ENCODE measurements at regions not wholly inside any gene's neighbourhood (a gene's known extent, or its start where the extent isn't known, plus 50 kb on each side); places are given as distances from the start of the nearest gene placed in this dataset.
A peak's percentile ranks its signal among the peaks of the same experiment; 100 is the strongest.

- no peak overlapping the region for H3K27ac ChIP-seq
- H3K4me2 ChIP-seq = peak overlapping the region in 2 of 11 experiments; percentile 15 to 18; a peak in 2 of 22 replicates
- H3K9ac ChIP-seq = no peak overlapping the region
- H3K36me3 ChIP-seq = no peaks in the 10 kb centered on the region
- peaks cover 0 to 11% (median 0%) of the 10 kb centered on the region in 10 experiments; a peak in 1 of 20 replicates for H3K4me1 ChIP-seq
- H3K27me3 ChIP-seq = no peaks in the 10 kb centered on the region
- peaks cover 14 to 23% (median 18%) of the 10 kb centered on the region in 11 experiments for H3K9me3 ChIP-seq (replicated peaks in 1 of 11)
- TF ChIP-seq Cebpa-rat (IDR thresholded peaks at IDR 0.05) = no peak
- H4K20me1 ChIP-seq = no peaks in the 10 kb centered on the region
- H3K4me3 ChIP-seq = no peak overlapping the region
These were observed 77.8 kb upstream of the MAX start for GRCh38 chr14:65179918-65180724.

GRCh38 chr14:65180725-65181025 lies 78.4 kb upstream of the MAX start:
- Histone ChIP-seq H3K9ac (no peak overlapping the region), H3K4me1 (peaks cover 0 to 11% (median 0%) of the 10 kb centered on the region in 10 experiments; a peak in 1 of 20 replicates), H3K4me2 (peak overlapping the region in 2 of 11 experiments; percentile 15 to 18; a peak in 2 of 22 replicates), H3K4me3 (no peak overlapping the region), H4K20me1 (no peaks in the 10 kb centered on the region), H3K9me3 (replicated peaks in 1 of 11) (peaks cover 14 to 23% (median 18%) of the 10 kb centered on the region in 11 experiments), H3K36me3 (no peaks in the 10 kb centered on the region), H3K27me3 (no peaks in the 10 kb centered on the region), H3K27ac (no peak overlapping the region)
- TF ChIP-seq Cebpa-rat (IDR thresholded peaks at IDR 0.05) = no peak

- no peak overlapping the region for H3K4me2 ChIP-seq
- no peak overlapping the region for H3K27ac ChIP-seq
- H3K4me1 ChIP-seq = peaks cover 12 to 22% (median 16%) of the 10 kb centered on the region in 10 experiments
- H3K9me3 ChIP-seq (replicated peaks in 1 of 11) = peaks cover 14 to 23% (median 18%) of the 10 kb centered on the region in 11 experiments
- H3K9ac ChIP-seq = no peak overlapping the region
- no peaks in the 10 kb centered on the region for H4K20me1 ChIP-seq
- no peaks in the 10 kb centered on the region for H3K27me3 ChIP-seq
- no peak for TF ChIP-seq Cebpa-rat (IDR thresholded peaks at IDR 0.05)
- no peaks in the 10 kb centered on the region for H3K36me3 ChIP-seq
- H3K4me3 ChIP-seq = no peak overlapping the region
These were observed 81.9 kb upstream of the MAX start for GRCh38 chr14:65184032-65184764.

DNA sequence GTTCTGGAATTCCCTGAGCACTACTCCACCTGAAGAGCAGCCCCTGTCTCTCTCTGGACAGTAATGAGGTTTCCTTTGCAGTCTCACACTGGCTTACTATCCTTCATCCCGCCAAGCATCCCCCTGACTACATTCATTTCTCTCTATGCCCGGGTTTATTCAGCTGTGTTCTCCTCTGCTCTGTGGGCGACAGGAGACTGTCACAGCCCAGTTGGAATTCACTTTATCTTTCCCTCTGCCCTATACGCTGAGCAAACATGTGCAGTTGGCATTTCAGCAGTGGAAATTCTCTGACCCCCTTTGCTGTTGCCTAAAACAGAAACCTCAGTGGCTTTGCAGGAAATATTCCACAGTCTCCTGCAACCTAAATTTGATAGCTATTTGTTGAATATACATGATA lies 83.5 kb upstream of the MAX start:
- no peak overlapping the region for H3K4me3 ChIP-seq
- H3K9me3 ChIP-seq (replicated peaks in 1 of 11) = peaks cover 14 to 23% (median 18%) of the 10 kb centered on the region in 11 experiments
- H3K4me2 ChIP-seq = no peak overlapping the region; a peak in 1 of 22 replicates
- no peak for TF ChIP-seq Cebpa-rat (IDR thresholded peaks at IDR 0.05)
- H3K27me3 ChIP-seq = no peaks in the 10 kb centered on the region
- no peak overlapping the region for H3K27ac ChIP-seq
- peaks cover 12 to 18% (median 14%) of the 10 kb centered on the region in 10 experiments for H3K4me1 ChIP-seq
- no peak overlapping the region for H3K9ac ChIP-seq
- no peaks in the 10 kb centered on the region for H3K36me3 ChIP-seq
- no peaks in the 10 kb centered on the region for H4K20me1 ChIP-seq

DNA sequence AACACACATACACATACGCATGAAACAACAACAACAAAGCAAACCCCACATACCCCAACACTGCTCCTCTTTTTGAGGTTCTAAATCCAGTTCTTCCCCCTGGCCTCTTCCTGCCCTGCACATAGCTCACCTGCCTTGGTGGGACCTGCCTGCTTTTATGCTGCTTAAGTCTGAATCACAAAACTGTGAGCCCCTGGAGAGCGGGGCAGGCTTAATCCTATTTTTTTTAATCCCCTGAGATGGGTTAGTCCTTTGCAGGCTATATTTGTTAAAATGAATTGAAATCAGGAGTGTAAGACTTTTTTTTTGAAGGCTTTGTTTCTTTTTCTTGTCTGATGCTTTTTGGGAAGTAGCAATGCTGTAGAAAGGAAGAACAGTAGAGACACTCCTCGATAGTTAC lies 84.6 kb upstream of the MAX start:
- Histone ChIP-seq H3K27me3 (no peaks in the 10 kb centered on the region), H3K9me3 (replicated peaks in 1 of 11) (peaks cover 8 to 15% (median 10%) of the 10 kb centered on the region in 11 experiments), H3K27ac (no peak overlapping the region), H3K9ac (no peak overlapping the region), H3K36me3 (no peaks in the 10 kb centered on the region), H3K4me2 (peak overlapping the region; percentile 12 to 71 (median 55); a peak in 20 of 22 replicates), H3K4me1 (peaks cover 12 to 18% (median 14%) of the 10 kb centered on the region in 10 experiments), H4K20me1 (no peaks in the 10 kb centered on the region), H3K4me3 (no peak overlapping the region)
- TF ChIP-seq Cebpa-rat (IDR thresholded peaks at IDR 0.05) = no peak

DNA sequence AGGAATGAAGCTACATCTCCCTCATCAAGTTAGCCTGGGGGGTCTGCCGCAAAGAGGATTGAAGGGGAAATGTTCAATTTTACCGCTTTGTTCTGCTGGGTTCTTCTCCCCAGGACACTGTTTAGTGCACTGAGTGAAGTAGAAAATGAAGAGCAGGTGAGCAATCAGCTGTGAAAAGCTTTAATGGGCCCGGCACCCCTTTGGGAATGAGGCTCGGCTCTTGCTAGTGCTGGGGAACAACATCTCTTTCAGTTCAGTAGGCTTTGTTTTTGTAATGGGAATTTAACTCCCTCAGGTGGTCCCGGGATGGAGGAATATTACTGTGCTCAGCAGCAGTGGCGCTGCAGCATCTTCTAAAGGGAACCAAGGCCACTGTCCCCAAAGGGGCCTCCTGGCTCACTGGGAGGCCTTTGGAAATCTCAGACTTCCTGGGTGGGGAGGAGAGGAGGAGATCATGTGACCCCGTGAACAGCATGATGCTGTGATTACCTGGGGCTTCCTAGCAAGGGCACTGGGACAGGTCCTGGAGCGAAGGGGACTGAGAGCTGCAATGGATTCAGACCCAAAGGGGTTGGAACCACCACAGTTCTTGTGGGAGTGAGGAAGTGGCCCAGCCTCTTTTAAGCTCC lies 85.2 kb upstream of the MAX start:
- H3K9ac ChIP-seq = no peak overlapping the region
- no peaks in the 10 kb centered on the region for H3K36me3 ChIP-seq
- H4K20me1 ChIP-seq = no peaks in the 10 kb centered on the region
- TF ChIP-seq Cebpa-rat (IDR thresholded peaks at IDR 0.05) = no peak
- H3K27me3 ChIP-seq = no peaks in the 10 kb centered on the region
- peak overlapping the region; percentile 12 to 71 (median 55) for H3K4me2 ChIP-seq
- peaks cover 2 to 9% (median 4%) of the 10 kb centered on the region in 11 experiments; a peak in 21 of 22 replicates for H3K9me3 ChIP-seq (replicated peaks in 1 of 11)
- peaks cover 12 to 18% (median 14%) of the 10 kb centered on the region in 10 experiments for H3K4me1 ChIP-seq
- H3K27ac ChIP-seq = no peak overlapping the region
- no peak overlapping the region for H3K4me3 ChIP-seq

- Histone ChIP-seq H3K9me3 (replicated peaks in 1 of 11) (no peaks in the 10 kb centered on the region; a peak in 1 of 22 replicates), H3K4me2 (no peak overlapping the region), H3K9ac (no peak overlapping the region), H3K36me3 (no peaks in the 10 kb centered on the region), H3K4me3 (no peak overlapping the region), H4K20me1 (no peaks in the 10 kb centered on the region), H3K27me3 (no peaks in the 10 kb centered on the region), H3K4me1 (peaks cover 12 to 18% (median 14%) of the 10 kb centered on the region in 10 experiments), H3K27ac (no peak overlapping the region)
- TF ChIP-seq Cebpa-rat (IDR thresholded peaks at IDR 0.05) = no peak
These were observed 88.0 kb upstream of the MAX start for GRCh38 chr14:65190312-65190711.

DNA sequence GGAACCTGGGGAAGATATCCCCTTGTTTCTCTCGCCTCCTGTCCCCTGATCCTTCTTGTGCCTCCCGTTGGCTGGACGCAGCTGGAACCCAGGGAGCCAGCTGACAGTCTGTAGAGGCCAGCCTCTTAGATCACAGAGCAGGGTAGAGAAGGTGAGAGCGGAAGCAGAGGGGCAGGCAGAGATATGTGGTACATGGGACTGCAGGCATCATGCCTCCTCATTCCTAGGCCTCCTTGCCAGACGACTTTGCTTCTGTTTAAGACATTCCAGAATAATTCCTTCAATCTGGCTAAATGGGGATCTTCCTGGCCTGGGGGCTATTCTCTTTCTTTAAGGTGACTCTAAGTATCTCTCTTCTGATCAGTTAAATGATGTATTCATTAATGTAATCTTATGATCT lies 89.4 kb upstream of the MAX start:
- no peak for TF ChIP-seq Cebpa-rat (IDR thresholded peaks at IDR 0.05)
- peaks cover 11 to 14% (median 13%) of the 10 kb centered on the region in 10 experiments for H3K4me1 ChIP-seq
- H3K27me3 ChIP-seq = no peaks in the 10 kb centered on the region
- H3K9ac ChIP-seq = no peak overlapping the region
- no peak overlapping the region for H3K27ac ChIP-seq
- no peaks in the 10 kb centered on the region for H4K20me1 ChIP-seq
- no peaks in the 10 kb centered on the region for H3K36me3 ChIP-seq
- H3K4me3 ChIP-seq = no peak overlapping the region
- H3K4me2 ChIP-seq = no peak overlapping the region
- peaks cover 0 to 9% (median 0%) of the 10 kb centered on the region in 11 experiments; a peak in 3 of 22 replicates for H3K9me3 ChIP-seq (replicated peaks in 1 of 11)

DNA sequence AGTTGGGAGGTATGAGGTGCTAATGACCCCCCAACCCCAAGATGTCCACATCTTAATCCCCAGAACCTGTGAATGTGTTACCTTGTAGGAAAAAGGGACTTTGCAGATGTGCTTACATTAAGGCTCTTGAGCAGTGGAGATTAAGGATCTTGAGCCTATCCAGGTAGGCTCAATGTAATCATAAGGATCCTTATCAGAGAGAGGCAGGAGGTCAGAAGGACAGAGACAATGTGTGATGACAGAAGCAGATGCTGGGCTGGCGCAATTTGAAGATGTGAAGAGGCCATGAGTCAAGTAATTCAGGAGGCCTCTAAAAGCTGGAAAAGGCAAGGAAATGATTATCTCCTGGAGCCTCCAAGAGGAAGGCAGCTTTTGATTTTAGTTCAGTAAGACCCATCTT lies 90.4 kb upstream of the MAX start:
- Histone ChIP-seq H3K4me2 (no peak overlapping the region), H3K4me1 (peaks cover 2 to 5% (median 3%) of the 10 kb centered on the region in 10 experiments; a peak in 17 of 20 replicates)

More for the DNA sequence above, 90.4 kb upstream of the MAX start:
- no peaks in the 10 kb centered on the region for H3K27me3 ChIP-seq
- peaks cover 0 to 9% (median 0%) of the 10 kb centered on the region in 11 experiments; a peak in 3 of 22 replicates for H3K9me3 ChIP-seq (replicated peaks in 1 of 11)
- H3K36me3 ChIP-seq = no peaks in the 10 kb centered on the region
- no peak overlapping the region for H3K4me3 ChIP-seq
- H3K9ac ChIP-seq = no peak overlapping the region
- H4K20me1 ChIP-seq = no peaks in the 10 kb centered on the region
- no peak for TF ChIP-seq Cebpa-rat (IDR thresholded peaks at IDR 0.05)
- H3K27ac ChIP-seq = no peak overlapping the region

Measured in BLaER1 treated with 17β-estradiol and CSF1 and Interleukin-3, amounts not matched to agents 10 nM and 100 nM (cell line).